MCF 10A (cell line): ENCODE measurements at regions not wholly inside any gene's neighbourhood (a gene's known extent, or its start where the extent isn't known, plus 50 kb on each side); places are given as distances from the start of the nearest gene placed in this dataset.
"Not testable (repeated sequence)": the region's sequence is repeated elsewhere in the genome, so short reads cannot be mapped to it uniquely, and the experiment has no call there.

Experiments
- BruUV-seq: library from RNA; stranded (reverse); fragments of 400-500 nt; replicated peaks from 2 replicates; lab custom pipeline; 2021; lab: Mats Ljungman, UMichigan
- CTCF ChIA-PET: fragments of 300-600 bp; sonication (Branson Sonifier 250); formaldehyde crosslinking; extraction: SDS; loops from one replicate; lab custom pipeline; 2021; ENCODE audit warnings: antibody characterized with exemption, inconsistent platforms; lab: Yijun Ruan, JAX
- POLR2A ChIA-PET: fragments of 300-600, 350-650 bp; sonication (Branson Sonifier 250); formaldehyde crosslinking; extraction: SDS; loops from one replicate; lab custom pipeline; 2020; ENCODE audit warnings: antibody characterized with exemption, inconsistent platforms; lab: Yijun Ruan, JAX
- DNase-seq: peaks from one replicate; pipeline ENCODE4 v3.0.0-alpha.2; 2018; ENCODE audit not compliant: unreplicated experiment
- H3K27ac Mint-ChIP-seq: one replicate; pipeline ENCODE4 v1.8.0; 2022; ENCODE audit warnings: mild to moderate bottlenecking, low read depth, mixed read lengths; ENCODE audit not compliant: unreplicated experiment
- H3K27me3 Mint-ChIP-seq: one replicate; pipeline ENCODE4 v1.8.0; 2022; ENCODE audit warnings: mixed read lengths; ENCODE audit not compliant: insufficient read depth, unreplicated experiment
- H3K36me3 Mint-ChIP-seq: one replicate; pipeline ENCODE4 v1.8.0; 2022; ENCODE audit warnings: mild to moderate bottlenecking, moderate library complexity, mixed read lengths; ENCODE audit not compliant: insufficient read depth, unreplicated experiment
- H3K4me1 Mint-ChIP-seq: one replicate; pipeline ENCODE4 v1.8.0; 2022; ENCODE audit warnings: mixed read lengths; ENCODE audit not compliant: insufficient read depth, unreplicated experiment
- H3K4me3 Mint-ChIP-seq: one replicate; pipeline ENCODE4 v1.8.0; 2022; ENCODE audit warnings: mild to moderate bottlenecking, moderate library complexity, mixed read lengths; ENCODE audit not compliant: unreplicated experiment
- H3K9me3 Mint-ChIP-seq: one replicate; pipeline ENCODE4 v1.8.0; 2022; ENCODE audit warnings: mixed read lengths; ENCODE audit not compliant: unreplicated experiment
- CTCF ChIP-seq: fragments of 200-600 bp; IDR thresholded peaks from one replicate; pipeline ENCODE4 v1.8.0; 2022; ENCODE audit warnings: antibody characterized with exemption, mild to moderate bottlenecking; ENCODE audit not compliant: unreplicated experiment
- intact Hi-C: fragments of 100-400 bp; cut with micrococcal nuclease; formaldehyde crosslinking; loops from 2 replicates; pipeline ENCODE4 v1.14.1; 2022

- H3K27ac Mint-ChIP-seq, H3K4me1 Mint-ChIP-seq, H3K4me3 Mint-ChIP-seq, DNase-seq, BruUV-seq, intact Hi-C loops, H3K36me3 Mint-ChIP-seq, H3K27me3 Mint-ChIP-seq, POLR2A ChIA-PET: not testable (repeated sequence)
- H3K9me3 Mint-ChIP-seq = peaks cover 28% of the 10 kb centered on the region
- CTCF ChIA-PET = interaction anchor here (0.6 kb wide), 1 partner anchor 18 kb away, joined by 4 read pairs; no protein-coding TSS in a partner anchor
Observed at GRCh38 chrX:79827611-79828010, 186.9 kb upstream of the TBX22 start.

- H3K36me3 Mint-ChIP-seq = not testable (repeated sequence)
Observed at GRCh38 chrX:79850114-79850513, 164.4 kb upstream of the TBX22 start.

GRCh38 chrX:79854469-79854868, 160.1 kb upstream of the TBX22 start:
- no peak for DNase-seq
- POLR2A ChIA-PET = no interaction called here
- H3K4me1 Mint-ChIP-seq = no peaks in the 10 kb centered on the region
- no peaks in the 10 kb centered on the region for H3K9me3 Mint-ChIP-seq
- H3K36me3 Mint-ChIP-seq = no peaks in the 10 kb centered on the region
- no peaks in the 10 kb centered on the region for H3K27me3 Mint-ChIP-seq
- no peak for TF ChIP-seq CTCF
- H3K4me3 Mint-ChIP-seq = no peak overlapping the region
- intact Hi-C loops = no loop called here
- H3K27ac Mint-ChIP-seq = no peak overlapping the region
- CTCF ChIA-PET = no interaction called here
- BruUV-seq = no TSS peak

More at GRCh38 chrX:79850114-79850513, 164.4 kb upstream of the TBX22 start:
- H3K4me3 Mint-ChIP-seq, POLR2A ChIA-PET, H3K4me1 Mint-ChIP-seq, H3K27ac Mint-ChIP-seq, BruUV-seq, H3K27me3 Mint-ChIP-seq, H3K9me3 Mint-ChIP-seq, DNase-seq, intact Hi-C loops: not testable (repeated sequence)
- CTCF ChIA-PET = interaction anchor here (0.6 kb wide), 1 partner anchor 232 kb away, joined by 3 read pairs; no protein-coding TSS in a partner anchor
